GM12878 (cell line): ENCODE measurements at regions not wholly inside any gene's neighbourhood (a gene's known extent, or its start where the extent isn't known, plus 50 kb on each side); places are given as distances from the start of the nearest gene placed in this dataset.

ENCODE experiments used
- CEBPB ChIP-seq, 2 experiments: fragments of 150-350 bp in 1 of 2; IDR thresholded peaks; 2 replicates each; pipeline ENCODE4 v1.6.1; 2012 to 2014; ENCODE audit warnings: low read depth in 2 of 2, low read length in 2 of 2, borderline replicate concordance in 1 of 2, inconsistent platforms in 1 of 2
- DPF2 ChIP-seq: fragments of 450-650 bp; IDR thresholded peaks from 2 replicates; pipeline ENCODE4 v1.6.1; 2017; ENCODE audit warnings: mild to moderate bottlenecking
- E4F1 ChIP-seq: fragments of 450-650 bp; IDR thresholded peaks from 2 replicates; pipeline ENCODE4 v1.6.1; 2018; ENCODE audit warnings: borderline replicate concordance, mild to moderate bottlenecking; ENCODE audit not compliant: partially characterized antibody
- ETV6 ChIP-seq, 2 experiments: fragments of 450-650 bp in 1 of 2; IDR thresholded peaks in 1 of 2; conservative IDR thresholded peaks in 1 of 2; 2 replicates each; pipeline ENCODE4 v1.6.1; 2014; ENCODE audit warnings: antibody characterized with exemption in 1 of 2, borderline replicate concordance in 1 of 2, low read depth in 1 of 2, mild to moderate bottlenecking in 1 of 2, moderate library complexity in 1 of 2
- EZH2 ChIP-seq: IDR thresholded peaks from 2 replicates; pipeline ENCODE4 v1.6.1; 2012; ENCODE audit warnings: low read depth, mild to moderate bottlenecking, control low read depth, inconsistent platforms, low read length, borderline replicate concordance; ENCODE audit not compliant: control insufficient read depth
- FOXM1 ChIP-seq: IDR thresholded peaks from 2 replicates; pipeline ENCODE4 v1.6.1; 2012; ENCODE audit warnings: low read depth, mild to moderate bottlenecking, inconsistent platforms, low read length, moderate library complexity
- JUND ChIP-seq: IDR thresholded peaks from 2 replicates; pipeline ENCODE4 v1.6.1; 2012; ENCODE audit warnings: low read depth, mild to moderate bottlenecking, low read length, improper control_type of control experiment, moderate library complexity
- MYC ChIP-seq: IDR thresholded peaks from 2 replicates; pipeline ENCODE4 v1.6.1; 2011; ENCODE audit warnings: mild to moderate bottlenecking, low read length, moderate library complexity, inconsistent platforms; ENCODE audit not compliant: insufficient read depth, insufficient replicate concordance, insufficient read length, severe bottlenecking
- POLR2A ChIP-seq: IDR thresholded peaks from 2 replicates; pipeline ENCODE4 v1.6.1; 2011; ENCODE audit warnings: low read depth, mild to moderate bottlenecking, low read length
- POLR2AphosphoS5 ChIP-seq: IDR thresholded peaks from 2 replicates; pipeline ENCODE4 v1.6.1; 2011; ENCODE audit warnings: mild to moderate bottlenecking, low read length, inconsistent platforms
- SREBF2 ChIP-seq: IDR thresholded peaks from 2 replicates; pipeline ENCODE4 v1.6.1; 2012; ENCODE audit warnings: mild to moderate bottlenecking, low read length
- TF ChIP-seq, protein P1 (sequence below): fragments of 450-650 bp; formaldehyde crosslinking; IDR thresholded peaks from 2 replicates; pipeline ENCODE4 v1.5.0; 2022; ENCODE audit warnings: mild to moderate bottlenecking, missing genetic modification characterization
- TF ChIP-seq, protein P2 (sequence below), 3 experiments: IDR thresholded peaks in 2 of 3; conservative IDR thresholded peaks in 1 of 3; 2 replicates each; pipeline ENCODE4 v1.5.1; 2011; ENCODE audit warnings: low read depth in 3 of 3, low read length in 3 of 3, mild to moderate bottlenecking in 3 of 3, control low read depth in 2 of 3, moderate library complexity in 2 of 3, inconsistent platforms in 1 of 3, mixed read lengths in 1 of 3; ENCODE audit not compliant: control insufficient read depth in 2 of 3, insufficient read depth in 1 of 3; ENCODE audit errors: extremely low read depth in 1 of 3
- TF ChIP-seq, protein P3 (sequence below): IDR thresholded peaks from 2 replicates; pipeline ENCODE4 v1.6.1; 2011; ENCODE audit warnings: borderline replicate concordance, low read depth, mild to moderate bottlenecking, moderate library complexity, mixed read lengths, low read length; ENCODE audit not compliant: insufficient read depth; ENCODE audit errors: extremely low read length

DNA sequence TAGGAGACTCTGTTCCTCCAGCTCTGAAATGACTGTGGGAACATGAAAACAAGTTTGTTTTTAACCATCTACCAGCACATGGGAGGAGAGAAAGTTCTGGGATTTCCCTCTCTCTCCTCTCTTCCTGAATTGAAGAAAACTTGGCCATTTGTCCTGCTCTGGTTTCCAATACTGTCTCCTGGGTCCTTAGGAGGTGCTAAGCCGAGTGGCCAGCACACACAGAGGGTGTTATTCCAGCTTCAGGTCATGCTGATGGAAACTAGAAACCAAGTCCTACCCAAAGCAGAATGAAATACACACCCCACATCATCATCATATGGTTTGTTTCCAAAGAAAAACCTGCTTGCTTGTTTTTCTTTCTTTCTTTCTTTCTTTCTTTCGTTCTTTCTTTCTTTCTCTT, 172.7 kb downstream of the RPLP1 start:
- TF ChIP-seq CEBPB (IDR thresholded peaks at IDR 0.05; ENCODE audit: borderline replicate concordance in 1 of 2, low read depth in 2 of 2, low read length in 2 of 2) (no peak), DPF2 (no peak), SREBF2 (no peak), MYC (no peak), EZH2 (no peak), POLR2A (no peak), JUND (no peak), ETV6 (conservative IDR thresholded peaks at IDR 0.05 in 1 of 2, IDR thresholded peaks at IDR 0.05 in 1 of 2; ENCODE audit: borderline replicate concordance in 1 of 2, low read depth in 1 of 2) (no peak), POLR2AphosphoS5 (no peak), E4F1 (no peak), FOXM1 (no peak)
- TF ChIP-seq, protein P1, sequence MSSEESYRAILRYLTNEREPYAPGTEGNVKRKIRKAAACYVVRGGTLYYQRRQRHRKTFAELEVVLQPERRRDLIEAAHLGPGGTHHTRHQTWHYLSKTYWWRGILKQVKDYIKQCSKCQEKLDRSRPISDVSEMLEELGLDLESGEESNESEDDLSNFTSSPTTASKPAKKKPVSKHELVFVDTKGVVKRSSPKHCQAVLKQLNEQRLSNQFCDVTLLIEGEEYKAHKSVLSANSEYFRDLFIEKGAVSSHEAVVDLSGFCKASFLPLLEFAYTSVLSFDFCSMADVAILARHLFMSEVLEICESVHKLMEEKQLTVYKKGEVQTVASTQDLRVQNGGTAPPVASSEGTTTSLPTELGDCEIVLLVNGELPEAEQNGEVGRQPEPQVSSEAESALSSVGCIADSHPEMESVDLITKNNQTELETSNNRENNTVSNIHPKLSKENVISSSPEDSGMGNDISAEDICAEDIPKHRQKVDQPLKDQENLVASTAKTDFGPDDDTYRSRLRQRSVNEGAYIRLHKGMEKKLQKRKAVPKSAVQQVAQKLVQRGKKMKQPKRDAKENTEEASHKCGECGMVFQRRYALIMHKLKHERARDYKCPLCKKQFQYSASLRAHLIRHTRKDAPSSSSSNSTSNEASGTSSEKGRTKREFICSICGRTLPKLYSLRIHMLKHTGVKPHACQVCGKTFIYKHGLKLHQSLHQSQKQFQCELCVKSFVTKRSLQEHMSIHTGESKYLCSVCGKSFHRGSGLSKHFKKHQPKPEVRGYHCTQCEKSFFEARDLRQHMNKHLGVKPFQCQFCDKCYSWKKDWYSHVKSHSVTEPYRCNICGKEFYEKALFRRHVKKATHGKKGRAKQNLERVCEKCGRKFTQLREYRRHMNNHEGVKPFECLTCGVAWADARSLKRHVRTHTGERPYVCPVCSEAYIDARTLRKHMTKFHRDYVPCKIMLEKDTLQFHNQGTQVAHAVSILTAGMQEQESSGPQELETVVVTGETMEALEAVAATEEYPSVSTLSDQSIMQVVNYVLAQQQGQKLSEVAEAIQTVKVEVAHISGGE = no peak
- TF ChIP-seq, protein P2, sequence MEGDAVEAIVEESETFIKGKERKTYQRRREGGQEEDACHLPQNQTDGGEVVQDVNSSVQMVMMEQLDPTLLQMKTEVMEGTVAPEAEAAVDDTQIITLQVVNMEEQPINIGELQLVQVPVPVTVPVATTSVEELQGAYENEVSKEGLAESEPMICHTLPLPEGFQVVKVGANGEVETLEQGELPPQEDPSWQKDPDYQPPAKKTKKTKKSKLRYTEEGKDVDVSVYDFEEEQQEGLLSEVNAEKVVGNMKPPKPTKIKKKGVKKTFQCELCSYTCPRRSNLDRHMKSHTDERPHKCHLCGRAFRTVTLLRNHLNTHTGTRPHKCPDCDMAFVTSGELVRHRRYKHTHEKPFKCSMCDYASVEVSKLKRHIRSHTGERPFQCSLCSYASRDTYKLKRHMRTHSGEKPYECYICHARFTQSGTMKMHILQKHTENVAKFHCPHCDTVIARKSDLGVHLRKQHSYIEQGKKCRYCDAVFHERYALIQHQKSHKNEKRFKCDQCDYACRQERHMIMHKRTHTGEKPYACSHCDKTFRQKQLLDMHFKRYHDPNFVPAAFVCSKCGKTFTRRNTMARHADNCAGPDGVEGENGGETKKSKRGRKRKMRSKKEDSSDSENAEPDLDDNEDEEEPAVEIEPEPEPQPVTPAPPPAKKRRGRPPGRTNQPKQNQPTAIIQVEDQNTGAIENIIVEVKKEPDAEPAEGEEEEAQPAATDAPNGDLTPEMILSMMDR (IDR thresholded peaks at IDR 0.05 in 2 of 3, conservative IDR thresholded peaks at IDR 0.05 in 1 of 3; ENCODE audit: control insufficient read depth in 2 of 3, extremely low read depth in 1 of 3, insufficient read depth in 1 of 3, low read depth in 3 of 3, low read length in 3 of 3) = no peak
- TF ChIP-seq, protein P3, sequence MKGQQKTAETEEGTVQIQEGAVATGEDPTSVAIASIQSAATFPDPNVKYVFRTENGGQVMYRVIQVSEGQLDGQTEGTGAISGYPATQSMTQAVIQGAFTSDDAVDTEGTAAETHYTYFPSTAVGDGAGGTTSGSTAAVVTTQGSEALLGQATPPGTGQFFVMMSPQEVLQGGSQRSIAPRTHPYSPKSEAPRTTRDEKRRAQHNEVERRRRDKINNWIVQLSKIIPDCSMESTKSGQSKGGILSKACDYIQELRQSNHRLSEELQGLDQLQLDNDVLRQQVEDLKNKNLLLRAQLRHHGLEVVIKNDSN = no peak
